GM12878 (cell line): ENCODE measurements at regions not wholly inside any gene's neighbourhood (a gene's known extent, or its start where the extent isn't known, plus 50 kb on each side); places are given as distances from the start of the nearest gene placed in this dataset.

Source experiments
- ATAC-seq: fragments of 200-7000 bp; cut with Tn5 transposase; 3 replicates; pipeline ENCODE4 v1.9.1; 2020; ENCODE audit warnings: mild to moderate bottlenecking, moderate library complexity
- BruUV-seq: library from RNA; stranded (reverse); fragments of 400-500 nt; replicated peaks from 2 replicates; lab custom pipeline; 2021; lab: Mats Ljungman, UMichigan
- CTCF ChIA-PET: fragments of 300-600 bp; sonication (Branson Sonifier 250); formaldehyde crosslinking; extraction: SDS; loops from one replicate; lab custom pipeline; 2021; ENCODE audit warnings: inconsistent platforms; lab: Yijun Ruan, JAX
- POLR2A ChIA-PET: fragments of 350-600 bp; formaldehyde crosslinking; extraction: SDS; loops from one replicate; lab custom pipeline; 2021; ENCODE audit warnings: inconsistent platforms; lab: Charles Lee
- RAD21 ChIA-PET: fragments of 300-600 bp; sonication (Branson Sonifier 250); formaldehyde crosslinking; loops from one replicate; lab custom pipeline; 2023; ENCODE audit warnings: antibody characterized with exemption; ENCODE audit not compliant: unreplicated experiment; lab: Charles Lee
- SMC1A ChIA-PET: fragments of 300-600 bp; sonication (Branson Sonifier 250); formaldehyde crosslinking; loops from one replicate; lab custom pipeline; 2023; ENCODE audit not compliant: unreplicated experiment, uncharacterized antibody; lab: Charles Lee
- DNase-seq: peaks from one replicate; pipeline ENCODE4 v3.0.0-alpha.2; 2011; ENCODE audit warnings: low read depth, low spot score
- FAIRE-seq: peaks from 3 replicates; lab custom pipeline; 2011; peaks lifted over from hg19 to GRCh38; lab: Jason Lieb, UNC
- H2AFZ ChIP-seq: 2 replicates; pipeline ENCODE4 v1.6.0; 2011; ENCODE audit warnings: low read depth, low read length, control low read depth; ENCODE audit not compliant: control insufficient read depth
- H3K27ac ChIP-seq: 2 replicates; pipeline ENCODE4 v1.5.1; 2011; ENCODE audit warnings: control low read depth; ENCODE audit not compliant: control insufficient read depth, insufficient read depth
- H3K27me3 ChIP-seq, 2 experiments: replicated peaks in 1 of 2; 2 replicates each; pipeline versions ENCODE4 v1.6.0 to v1.6.1; 2011; ENCODE audit warnings: low read length in 1 of 2; ENCODE audit not compliant: control insufficient read depth in 2 of 2, insufficient read depth in 2 of 2
- H3K36me3 ChIP-seq, 2 experiments: 2 replicates each; pipeline ENCODE4 v1.5.1; 2011; ENCODE audit warnings: low read length in 1 of 2; ENCODE audit not compliant: control insufficient read depth in 2 of 2, insufficient read depth in 2 of 2
- H3K4me1 ChIP-seq: 2 replicates; pipeline ENCODE4 v1.6.1; 2011; ENCODE audit warnings: mild to moderate bottlenecking, low read length, moderate library complexity, mixed read lengths; ENCODE audit not compliant: control insufficient read depth, insufficient read depth
- H3K4me2 ChIP-seq: 2 replicates; pipeline ENCODE4 v1.6.0; 2011; ENCODE audit warnings: control low read depth; ENCODE audit not compliant: control insufficient read depth, insufficient read depth
- H3K4me3 ChIP-seq: fragments of 200-600 bp; sonication (generic); 2 replicates; pipeline ENCODE4 v1.5.1; 2016
- H3K79me2 ChIP-seq: 2 replicates; pipeline ENCODE4 v1.6.0; 2011; ENCODE audit warnings: low read length; ENCODE audit not compliant: control insufficient read depth, insufficient read depth
- H3K9ac ChIP-seq: 2 replicates; pipeline ENCODE4 v1.8.0; 2011; ENCODE audit warnings: low read length, control low read depth, mixed read lengths; ENCODE audit not compliant: control insufficient read depth, insufficient read depth
- H3K9me3 ChIP-seq: replicated peaks from 3 replicates; pipeline ENCODE4 v1.5.1; 2011; ENCODE audit warnings: mild to moderate bottlenecking, low read length; ENCODE audit not compliant: control insufficient read depth, insufficient read depth
- H4K20me1 ChIP-seq: 2 replicates; pipeline ENCODE4 v1.6.0; 2011; ENCODE audit not compliant: control insufficient read depth, insufficient read depth
- ASH2L ChIP-seq: fragments of 300-600, 200-600 bp; sonication (generic); IDR thresholded peaks from 2 replicates; pipeline ENCODE4 v1.6.1; 2017; ENCODE audit warnings: low read depth, mild to moderate bottlenecking, borderline replicate concordance
- EED ChIP-seq: sonication (generic); IDR thresholded peaks from 2 replicates; pipeline ENCODE4 v1.6.1; 2016; ENCODE audit warnings: antibody characterized with exemption, low read depth
- EP300 ChIP-seq, 2 experiments: fragments of 150-350 bp in 1 of 2; IDR thresholded peaks; 2 replicates each; pipeline ENCODE4 v1.6.1; 2011 to 2012; ENCODE audit warnings: low read depth in 2 of 2, low read length in 2 of 2, borderline replicate concordance in 1 of 2, improper control_type of control experiment in 1 of 2, inconsistent platforms in 1 of 2; ENCODE audit not compliant: control insufficient read depth in 1 of 2
- JUND ChIP-seq: IDR thresholded peaks from 2 replicates; pipeline ENCODE4 v1.6.1; 2012; ENCODE audit warnings: low read depth, mild to moderate bottlenecking, low read length, improper control_type of control experiment, moderate library complexity
- MLLT1 ChIP-seq: fragments of 450-650 bp; IDR thresholded peaks from 2 replicates; pipeline ENCODE4 v1.6.1; 2016; ENCODE audit warnings: mild to moderate bottlenecking
- NFXL1 ChIP-seq: fragments of 450-650 bp; IDR thresholded peaks from 2 replicates; pipeline ENCODE4 v1.6.1; 2017; ENCODE audit warnings: antibody characterized with exemption, mild to moderate bottlenecking, borderline replicate concordance
- RCOR1 ChIP-seq: conservative IDR thresholded peaks from 2 replicates; pipeline ENCODE4 v1.6.1; 2012; ENCODE audit warnings: low read depth, low read length, improper control_type of control experiment
- TBL1XR1 ChIP-seq: IDR thresholded peaks from 2 replicates; pipeline ENCODE4 v1.6.1; 2012; ENCODE audit warnings: low read depth, low read length, improper control_type of control experiment
- YBX1 ChIP-seq: fragments of 450-650 bp; IDR thresholded peaks from 2 replicates; pipeline ENCODE4 v1.6.1; 2016; ENCODE audit warnings: antibody characterized with exemption
- WGBS: methylation state at CpG from one replicate; pipeline ENCODE4 v1.1.6; 2016; ENCODE audit warnings: low lambda C conversion rate; ENCODE audit not compliant: insufficient replicate concordance, insufficient coverage; ENCODE audit errors: missing lambda C conversion rate; 5-methylcytosine and 5-hydroxymethylcytosine counted together
- in situ Hi-C: fragments of 300-500 bp; cut with MboI; formaldehyde crosslinking; loops from 9 replicates; pipeline ENCODE4 v1.14.3; 2018; ENCODE audit warnings: mixed read lengths
- intact Hi-C: fragments of 100-400 bp; cut with micrococcal nuclease; formaldehyde crosslinking; loops from one replicate; pipeline ENCODE4 v1.14.2; 2022; ENCODE audit not compliant: unreplicated experiment

- WGBS = 0% methylated on average over 2 of the region's 2 CpGs
- Histone ChIP-seq H2AFZ (no peak overlapping the region), H3K9me3 (no peaks in the 10 kb centered on the region), H3K4me2 (no peak overlapping the region), H3K4me3 (no peak overlapping the region), H3K79me2 (no peaks in the 10 kb centered on the region), H3K9ac (no peak overlapping the region), H3K36me3 (no peaks in the 10 kb centered on the region), H3K27me3 (no peaks in the 10 kb centered on the region), H4K20me1 (no peaks in the 10 kb centered on the region), H3K27ac (no peak overlapping the region), H3K4me1 (no peaks in the 10 kb centered on the region)
- ATAC-seq (no peak), FAIRE-seq (no peak), DNase-seq (no peak)
- ChIA-PET RAD21 (no interaction called here), SMC1A (no interaction called here), POLR2A (no interaction called here), CTCF (no interaction called here)
- TF ChIP-seq EED = no peak
- intact Hi-C loops = no loop called here
- in situ Hi-C loops = no loop called here
- BruUV-seq = no TSS peak
These were observed 490.9 kb downstream of the ZBBX start for GRCh38 chr3:166889241-166889640.

GRCh38 chr3:166879661-166880060 lies 500.4 kb downstream of the ZBBX start:
- intact Hi-C loops = no loop called here
- ChIA-PET RAD21 (no interaction called here), SMC1A (no interaction called here), POLR2A (no interaction called here), CTCF (no interaction called here)
- TF ChIP-seq TBL1XR1 (no peak), YBX1 (no peak), ASH2L (no peak), RCOR1 (no peak), NFXL1 (no peak), EP300 (IDR thresholded peaks at IDR 0.05; ENCODE audit: borderline replicate concordance in 1 of 2, control insufficient read depth in 1 of 2, low read depth in 2 of 2, low read length in 2 of 2) (no peak), JUND (no peak), MLLT1 (no peak)
- H3K9ac ChIP-seq = no peak overlapping the region
- WGBS = 50% methylated on average over 2 of the region's 2 CpGs
- no peaks in the 10 kb centered on the region for H3K36me3 ChIP-seq
- H3K27me3 ChIP-seq = no peaks in the 10 kb centered on the region
- no peak overlapping the region for H3K27ac ChIP-seq
- H3K79me2 ChIP-seq = no peaks in the 10 kb centered on the region
- FAIRE-seq (no peak), DNase-seq (no peak), ATAC-seq (no peak)
- no peak overlapping the region for H3K4me2 ChIP-seq
- no peak overlapping the region for H2AFZ ChIP-seq
- no TSS peak for BruUV-seq
- H3K9me3 ChIP-seq = no peaks in the 10 kb centered on the region
- H3K4me1 ChIP-seq = no peaks in the 10 kb centered on the region
- in situ Hi-C loops = no loop called here
- no peak overlapping the region for H3K4me3 ChIP-seq
- H4K20me1 ChIP-seq = no peaks in the 10 kb centered on the region
